ENCODE measurements at regions not wholly inside any gene's neighbourhood (a gene's known extent, or its start where the extent isn't known, plus 50 kb on each side); places are given as distances from the start of the nearest gene placed in this dataset.

- Histone ChIP-seq H2AFZ (ENCODE audit: low read depth, low read length) (no peak overlapping the region), H3K9ac (ENCODE audit: low read length) (no peak overlapping the region), H3K4me1 (ENCODE audit: insufficient read depth, low read length) (peaks cover 4% of the 10 kb centered on the region), H3K79me2 (ENCODE audit: insufficient read depth, low read length) (no peaks in the 10 kb centered on the region), H3K9me3 (ENCODE audit: insufficient read depth, low read depth, low read length) (no peaks in the 10 kb centered on the region), H4K20me1 (ENCODE audit: insufficient read depth, low read length) (no peaks in the 10 kb centered on the region), H3K4me3 (ENCODE audit: insufficient read depth, low read depth, low read length) (no peak overlapping the region), H3K36me3 (ENCODE audit: insufficient read depth, low read length) (no peaks in the 10 kb centered on the region), H3K4me2 (ENCODE audit: low read length) (no peak overlapping the region), H3K27me3 (ENCODE audit: insufficient read depth, low read length) (peaks cover 2% of the 10 kb centered on the region), H3K27ac (ENCODE audit: low read depth, low read length) (no peak overlapping the region)
- no peak overlapping the region for H3K27ac Mint-ChIP-seq (ENCODE audit: unreplicated experiment)
- no peak for TF ChIP-seq CTCF (IDR thresholded peaks at IDR 0.05; ENCODE audit: insufficient read depth, low read depth, low read length)
- no peak for TF ChIP-seq EZH2 (IDR thresholded peaks at IDR 0.05; ENCODE audit: insufficient read depth, low read length)
- H3K4me3 Mint-ChIP-seq (ENCODE audit: unreplicated experiment) = no peak overlapping the region
- no peaks in the 10 kb centered on the region for H3K4me1 Mint-ChIP-seq (ENCODE audit: low read depth, unreplicated experiment)
- H3K36me3 Mint-ChIP-seq (ENCODE audit: low read depth, unreplicated experiment) = no peaks in the 10 kb centered on the region
- H3K9me3 Mint-ChIP-seq (ENCODE audit: unreplicated experiment) = peaks cover 2% of the 10 kb centered on the region
- DNase-seq (ENCODE audit: low read depth) (no peak), FAIRE-seq (no peak)
- peaks cover 5% of the 10 kb centered on the region for H3K27me3 Mint-ChIP-seq (ENCODE audit: low read depth, unreplicated experiment)
Measured at GRCh38 chr13:24106429-24106828, 54.1 kb upstream of the SPATA13 start.

- peaks cover 2% of the 10 kb centered on the region for H3K9me3 Mint-ChIP-seq (ENCODE audit: unreplicated experiment)
- DNase-seq (ENCODE audit: low read depth) = peak; percentile 58
- H3K4me3 Mint-ChIP-seq (ENCODE audit: unreplicated experiment) = no peak overlapping the region
- peaks cover 5% of the 10 kb centered on the region for H3K27me3 Mint-ChIP-seq (ENCODE audit: low read depth, unreplicated experiment)
- Histone ChIP-seq H3K79me2 (ENCODE audit: insufficient read depth, low read length) (no peaks in the 10 kb centered on the region), H4K20me1 (ENCODE audit: insufficient read depth, low read length) (no peaks in the 10 kb centered on the region), H3K4me1 (ENCODE audit: insufficient read depth, low read length) (peaks cover 11% of the 10 kb centered on the region), H3K4me3 (ENCODE audit: insufficient read depth, low read depth, low read length) (no peak overlapping the region), H3K27me3 (ENCODE audit: insufficient read depth, low read length) (peaks cover 2% of the 10 kb centered on the region), H3K36me3 (ENCODE audit: insufficient read depth, low read length) (no peaks in the 10 kb centered on the region), H3K4me2 (ENCODE audit: low read length) (peak overlapping the region; percentile 31), H3K27ac (ENCODE audit: low read depth, low read length) (no peak overlapping the region), H2AFZ (ENCODE audit: low read depth, low read length) (no peak overlapping the region), H3K9ac (ENCODE audit: low read length) (no peak overlapping the region), H3K9me3 (ENCODE audit: insufficient read depth, low read depth, low read length) (no peaks in the 10 kb centered on the region)
- peaks cover 5% of the 10 kb centered on the region for H3K4me1 Mint-ChIP-seq (ENCODE audit: low read depth, unreplicated experiment)
- no peak overlapping the region for H3K27ac Mint-ChIP-seq (ENCODE audit: unreplicated experiment)
- no peaks in the 10 kb centered on the region for H3K36me3 Mint-ChIP-seq (ENCODE audit: low read depth, unreplicated experiment)
- TF ChIP-seq CTCF (IDR thresholded peaks at IDR 0.05; ENCODE audit: insufficient read depth, low read depth, low read length) = no peak
- TF ChIP-seq EZH2 (IDR thresholded peaks at IDR 0.05; ENCODE audit: insufficient read depth, low read length) = no peak
- no peak for FAIRE-seq
Measured at GRCh38 chr13:24107955-24108614, 52.4 kb upstream of the SPATA13 start.

GRCh38 chr13:24108615-24108965, 51.9 kb upstream of the SPATA13 start:
- Mint-ChIP-seq H3K27ac (ENCODE audit: unreplicated experiment) (no peak overlapping the region), H3K9me3 (ENCODE audit: unreplicated experiment) (peaks cover 2% of the 10 kb centered on the region), H3K4me1 (ENCODE audit: low read depth, unreplicated experiment) (peaks cover 5% of the 10 kb centered on the region), H3K36me3 (ENCODE audit: low read depth, unreplicated experiment) (no peaks in the 10 kb centered on the region), H3K4me3 (ENCODE audit: unreplicated experiment) (no peak overlapping the region), H3K27me3 (ENCODE audit: low read depth, unreplicated experiment) (peaks cover 5% of the 10 kb centered on the region)
- H3K9ac ChIP-seq (ENCODE audit: low read length) = no peak overlapping the region
- peak overlapping the region; percentile 31 for H3K4me2 ChIP-seq (ENCODE audit: low read length)
- no peaks in the 10 kb centered on the region for H4K20me1 ChIP-seq (ENCODE audit: insufficient read depth, low read length)
- peaks cover 11% of the 10 kb centered on the region for H3K4me1 ChIP-seq (ENCODE audit: insufficient read depth, low read length)
- H3K9me3 ChIP-seq (ENCODE audit: insufficient read depth, low read depth, low read length) = no peaks in the 10 kb centered on the region
- no peaks in the 10 kb centered on the region for H3K79me2 ChIP-seq (ENCODE audit: insufficient read depth, low read length)
- TF ChIP-seq CTCF (IDR thresholded peaks at IDR 0.05; ENCODE audit: insufficient read depth, low read depth, low read length) = no peak
- no peak for TF ChIP-seq EZH2 (IDR thresholded peaks at IDR 0.05; ENCODE audit: insufficient read depth, low read length)
- no peak for FAIRE-seq
- H3K27ac ChIP-seq (ENCODE audit: low read depth, low read length) = no peak overlapping the region
- no peaks in the 10 kb centered on the region for H3K36me3 ChIP-seq (ENCODE audit: insufficient read depth, low read length)
- H3K27me3 ChIP-seq (ENCODE audit: insufficient read depth, low read length) = peaks cover 2% of the 10 kb centered on the region
- no peak overlapping the region for H2AFZ ChIP-seq (ENCODE audit: low read depth, low read length)
- no peak for DNase-seq (ENCODE audit: low read depth)
- H3K4me3 ChIP-seq (ENCODE audit: insufficient read depth, low read depth, low read length) = no peak overlapping the region

Measured in astrocyte (in vitro differentiated cells and primary cell).